GM12878 (cell line): ENCODE measurements at regions not wholly inside any gene's neighbourhood (a gene's known extent, or its start where the extent isn't known, plus 50 kb on each side); places are given as distances from the start of the nearest gene placed in this dataset.

ENCODE experiments used
- FOXK2 ChIP-seq: fragments of 450-650 bp; IDR thresholded peaks from 2 replicates; pipeline ENCODE4 v1.6.1; 2017; ENCODE audit warnings: mild to moderate bottlenecking, moderate library complexity
- GABPA ChIP-seq: IDR thresholded peaks from 2 replicates; pipeline ENCODE4 v1.6.1; 2014; ENCODE audit warnings: antibody characterized with exemption, low read depth, mild to moderate bottlenecking, inconsistent platforms
- SMC3 ChIP-seq: IDR thresholded peaks from 2 replicates; pipeline ENCODE4 v1.6.1; 2011; ENCODE audit warnings: low read length, improper control_type of control experiment, borderline replicate concordance
- SREBF1 ChIP-seq: IDR thresholded peaks from 2 replicates; pipeline ENCODE4 v1.6.1; 2012; ENCODE audit warnings: mild to moderate bottlenecking, low read length

DNA sequence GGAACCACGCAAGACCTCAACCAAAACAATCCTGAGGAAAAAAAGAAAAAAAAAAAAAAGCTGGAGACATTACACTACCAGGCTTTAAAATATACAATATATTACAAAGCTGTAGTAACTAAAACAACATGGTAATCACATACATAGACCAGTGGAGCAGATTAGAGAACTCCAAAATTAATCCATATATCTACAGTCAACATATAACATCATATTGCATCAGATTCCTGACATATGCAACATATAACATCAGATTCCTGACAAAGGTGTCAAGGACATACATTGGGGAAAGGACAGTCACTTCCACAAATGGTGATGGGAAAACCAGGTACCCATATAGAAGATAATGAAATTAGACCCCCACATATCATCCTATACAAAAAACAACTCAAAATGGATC is 145.8 kb downstream of the BTG1 start:
- no peak for TF ChIP-seq FOXK2
- no peak for TF ChIP-seq SREBF1
- TF ChIP-seq GABPA: no peak
- TF ChIP-seq SMC3: no peak
